ENCODE measurements at regions not wholly inside any gene's neighbourhood (a gene's known extent, or its start where the extent isn't known, plus 50 kb on each side); places are given as distances from the start of the nearest gene placed in this dataset.
"Not testable (repeated sequence)": the region's sequence is repeated elsewhere in the genome, so short reads cannot be mapped to it uniquely, and the experiment has no call there.

DNA sequence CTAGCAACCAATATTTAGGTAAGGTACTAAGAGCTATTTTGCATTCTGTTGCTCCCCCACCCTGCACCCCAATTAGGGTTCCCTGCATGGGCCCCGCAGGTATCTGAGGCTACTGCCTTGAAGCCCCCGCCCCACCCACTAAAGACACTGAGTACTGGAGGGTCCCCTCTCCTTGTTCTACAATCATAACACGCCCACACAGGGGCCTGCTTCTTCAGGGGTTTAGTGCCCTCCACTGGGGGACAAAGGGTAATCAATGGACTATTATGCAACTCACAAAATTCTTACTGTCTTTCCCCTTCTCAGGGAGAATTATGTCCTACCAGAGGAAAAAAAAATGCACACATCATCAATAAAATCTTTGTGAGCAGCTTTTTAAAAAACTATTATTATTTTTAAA is 113.1 kb downstream of the ATP6V0E2 start:
- H2AFZ ChIP-seq (ENCODE audit: control insufficient read depth, low read depth, low read length); BruUV-seq (replicated peaks); RAD21 ChIA-PET (ENCODE audit: unreplicated experiment); H3K4me1 ChIP-seq (ENCODE audit: control insufficient read depth, insufficient read depth, low read length); ATAC-seq; H3K9ac ChIP-seq (ENCODE audit: control insufficient read depth, insufficient read depth, low read length); H3K27ac ChIP-seq (ENCODE audit: control insufficient read depth, insufficient read depth); H3K4me3 ChIP-seq; H3K4me2 ChIP-seq (ENCODE audit: control insufficient read depth, insufficient read depth); POLR2A ChIA-PET; in situ Hi-C loops (cut with MboI); DNase-seq (ENCODE audit: low read depth, low spot score); H3K36me3 ChIP-seq (ENCODE audit: control insufficient read depth in 2 of 2, insufficient read depth in 2 of 2, low read length in 1 of 2); CTCF ChIA-PET; FAIRE-seq; H4K20me1 ChIP-seq (ENCODE audit: control insufficient read depth, insufficient read depth); H3K9me3 ChIP-seq (replicated peaks; ENCODE audit: control insufficient read depth, insufficient read depth, low read length); H3K27me3 ChIP-seq (replicated peaks in 1 of 2; ENCODE audit: control insufficient read depth in 2 of 2, insufficient read depth in 2 of 2, low read length in 1 of 2); H3K79me2 ChIP-seq (ENCODE audit: control insufficient read depth, insufficient read depth, low read length); intact Hi-C loops (cut with micrococcal nuclease; ENCODE audit: unreplicated experiment); SMC1A ChIA-PET (ENCODE audit: uncharacterized antibody, unreplicated experiment): not testable (repeated sequence)
- no CpG with 5 or more reads among the region's 3 CpGs for WGBS (ENCODE audit: insufficient coverage, insufficient replicate concordance, low lambda C conversion rate, missing lambda C conversion rate)

DNA sequence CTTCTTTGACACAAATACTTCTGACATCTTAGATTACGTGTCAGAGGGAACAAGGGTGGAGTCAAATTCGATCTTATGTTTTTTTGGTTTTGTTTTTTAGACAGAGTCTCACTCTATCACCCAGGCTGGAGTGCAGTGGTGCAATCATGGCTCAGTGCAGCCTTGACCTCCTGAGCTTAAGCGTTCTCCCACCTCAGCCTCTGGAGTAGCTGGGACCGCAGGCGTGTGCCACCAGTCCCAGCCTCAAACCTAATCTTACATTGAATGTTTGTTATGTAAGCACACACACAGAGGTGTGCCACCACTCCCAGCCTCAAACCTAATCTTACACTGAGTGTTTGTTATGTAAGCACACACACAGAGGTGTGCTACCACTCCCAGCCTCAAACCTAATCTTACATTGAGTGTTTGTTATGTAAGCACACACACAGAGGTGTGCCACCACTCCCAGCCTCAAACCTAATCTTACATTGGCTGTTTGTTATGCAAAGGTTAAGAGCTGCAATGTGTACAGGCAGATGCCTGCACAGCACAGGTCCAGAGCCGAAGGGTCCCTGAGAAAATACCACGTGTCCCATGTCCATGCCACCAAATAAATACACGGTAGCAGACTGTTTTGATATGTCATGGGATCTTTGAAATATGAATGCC is 118.0 kb downstream of the ATP6V0E2 start:
- BruUV-seq (replicated peaks); H3K4me1 ChIP-seq (ENCODE audit: control insufficient read depth, insufficient read depth, low read length); H3K4me2 ChIP-seq (ENCODE audit: control insufficient read depth, insufficient read depth); H2AFZ ChIP-seq (ENCODE audit: control insufficient read depth, low read depth, low read length); H3K36me3 ChIP-seq (ENCODE audit: control insufficient read depth in 2 of 2, insufficient read depth in 2 of 2, low read length in 1 of 2); ATAC-seq; H3K4me3 ChIP-seq; H3K9ac ChIP-seq (ENCODE audit: control insufficient read depth, insufficient read depth, low read length); RAD21 ChIA-PET (ENCODE audit: unreplicated experiment); FAIRE-seq; POLR2A ChIA-PET; DNase-seq (ENCODE audit: low read depth, low spot score); H3K27me3 ChIP-seq (replicated peaks in 1 of 2; ENCODE audit: control insufficient read depth in 2 of 2, insufficient read depth in 2 of 2, low read length in 1 of 2); H3K79me2 ChIP-seq (ENCODE audit: control insufficient read depth, insufficient read depth, low read length); in situ Hi-C loops (cut with MboI); intact Hi-C loops (cut with micrococcal nuclease; ENCODE audit: unreplicated experiment); SMC1A ChIA-PET (ENCODE audit: uncharacterized antibody, unreplicated experiment); H3K27ac ChIP-seq (ENCODE audit: control insufficient read depth, insufficient read depth); H3K9me3 ChIP-seq (replicated peaks; ENCODE audit: control insufficient read depth, insufficient read depth, low read length); CTCF ChIA-PET; H4K20me1 ChIP-seq (ENCODE audit: control insufficient read depth, insufficient read depth): not testable (repeated sequence)
- 30% methylated on average over 8 of the region's 8 CpGs for WGBS (ENCODE audit: insufficient coverage, insufficient replicate concordance, low lambda C conversion rate, missing lambda C conversion rate)

DNA sequence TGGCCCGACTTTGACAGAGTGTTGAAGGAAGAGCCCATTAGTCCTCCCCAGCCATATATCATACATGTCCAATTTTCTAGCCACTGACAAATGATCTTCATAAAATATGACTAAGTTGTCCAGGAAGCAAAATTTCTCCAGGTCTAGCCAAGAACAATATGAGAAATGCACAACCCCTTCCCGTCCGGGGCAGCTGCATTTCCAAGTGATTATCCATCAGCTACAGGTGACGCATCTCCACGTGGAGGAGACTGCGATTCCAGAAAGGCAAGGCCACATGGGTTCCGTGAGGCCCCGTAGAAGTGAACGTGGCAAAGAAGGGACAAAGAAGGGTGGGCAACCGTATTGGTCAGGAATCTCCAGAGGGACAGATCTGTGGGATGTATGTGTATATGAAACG is 118.6 kb downstream of the ATP6V0E2 start:
- POLR2A ChIA-PET; H3K27ac ChIP-seq (ENCODE audit: control insufficient read depth, insufficient read depth); H3K36me3 ChIP-seq (ENCODE audit: control insufficient read depth in 2 of 2, insufficient read depth in 2 of 2, low read length in 1 of 2); in situ Hi-C loops (cut with MboI); BruUV-seq (replicated peaks); H4K20me1 ChIP-seq (ENCODE audit: control insufficient read depth, insufficient read depth); H3K9me3 ChIP-seq (replicated peaks; ENCODE audit: control insufficient read depth, insufficient read depth, low read length); H3K9ac ChIP-seq (ENCODE audit: control insufficient read depth, insufficient read depth, low read length); H3K79me2 ChIP-seq (ENCODE audit: control insufficient read depth, insufficient read depth, low read length); H3K27me3 ChIP-seq (replicated peaks in 1 of 2; ENCODE audit: control insufficient read depth in 2 of 2, insufficient read depth in 2 of 2, low read length in 1 of 2); H3K4me3 ChIP-seq; DNase-seq (ENCODE audit: low read depth, low spot score); H3K4me2 ChIP-seq (ENCODE audit: control insufficient read depth, insufficient read depth); H3K4me1 ChIP-seq (ENCODE audit: control insufficient read depth, insufficient read depth, low read length); H2AFZ ChIP-seq (ENCODE audit: control insufficient read depth, low read depth, low read length); intact Hi-C loops (cut with micrococcal nuclease; ENCODE audit: unreplicated experiment); ATAC-seq; FAIRE-seq; SMC1A ChIA-PET (ENCODE audit: uncharacterized antibody, unreplicated experiment); RAD21 ChIA-PET (ENCODE audit: unreplicated experiment); CTCF ChIA-PET: not testable (repeated sequence)
- 50% methylated on average over 11 of the region's 11 CpGs for whole genome bisulfite sequencing (ENCODE audit: insufficient coverage, insufficient replicate concordance, low lambda C conversion rate, missing lambda C conversion rate)

DNA sequence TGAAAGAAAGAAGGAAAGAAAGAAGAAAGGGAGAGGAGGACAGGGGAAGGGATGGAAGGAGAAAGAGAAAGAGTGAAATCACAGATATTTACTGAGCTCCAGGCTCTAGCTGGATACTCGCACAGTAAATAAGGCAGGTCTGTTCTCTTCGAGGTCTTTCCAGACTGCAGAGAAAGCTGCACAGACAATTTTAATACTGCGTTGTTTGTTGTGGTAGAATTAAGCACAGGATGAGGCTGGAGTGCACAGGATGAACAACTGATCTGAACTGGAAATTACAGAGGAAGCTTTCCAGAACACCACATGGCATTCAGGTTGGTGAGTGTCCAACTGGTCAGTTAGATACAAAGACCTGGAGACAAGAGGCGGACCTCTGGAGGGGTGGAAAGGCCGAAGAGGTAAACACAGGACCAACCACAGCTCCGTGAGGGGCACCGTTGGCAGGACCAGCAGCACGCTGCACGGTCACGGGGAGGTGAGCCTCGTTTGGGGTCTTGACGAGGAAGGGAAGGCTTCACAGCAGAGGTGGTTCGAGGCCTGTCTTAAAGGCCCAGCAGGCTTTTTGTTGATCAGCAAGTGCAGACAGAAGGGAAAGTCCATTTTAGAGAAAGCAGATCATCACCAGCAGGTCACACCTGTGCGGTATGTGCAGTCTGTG is 121.7 kb downstream of the ATP6V0E2 start:
- H2AFZ ChIP-seq (ENCODE audit: control insufficient read depth, low read depth, low read length); POLR2A ChIA-PET; ATAC-seq; intact Hi-C loops (cut with micrococcal nuclease; ENCODE audit: unreplicated experiment); H3K27me3 ChIP-seq (replicated peaks in 1 of 2; ENCODE audit: control insufficient read depth in 2 of 2, insufficient read depth in 2 of 2, low read length in 1 of 2); H3K79me2 ChIP-seq (ENCODE audit: control insufficient read depth, insufficient read depth, low read length); H3K9ac ChIP-seq (ENCODE audit: control insufficient read depth, insufficient read depth, low read length); H3K36me3 ChIP-seq (ENCODE audit: control insufficient read depth in 2 of 2, insufficient read depth in 2 of 2, low read length in 1 of 2); H3K4me2 ChIP-seq (ENCODE audit: control insufficient read depth, insufficient read depth); SMC1A ChIA-PET (ENCODE audit: uncharacterized antibody, unreplicated experiment); H3K9me3 ChIP-seq (replicated peaks; ENCODE audit: control insufficient read depth, insufficient read depth, low read length); H3K27ac ChIP-seq (ENCODE audit: control insufficient read depth, insufficient read depth); DNase-seq (ENCODE audit: low read depth, low spot score); H3K4me3 ChIP-seq; H4K20me1 ChIP-seq (ENCODE audit: control insufficient read depth, insufficient read depth); H3K4me1 ChIP-seq (ENCODE audit: control insufficient read depth, insufficient read depth, low read length); FAIRE-seq; BruUV-seq (replicated peaks); RAD21 ChIA-PET (ENCODE audit: unreplicated experiment); CTCF ChIA-PET; in situ Hi-C loops (cut with MboI): not testable (repeated sequence)
- 34% methylated on average over 12 of the region's 14 CpGs for WGBS (ENCODE audit: insufficient coverage, insufficient replicate concordance, low lambda C conversion rate, missing lambda C conversion rate)
